Stimulated activated CD8-positive, alpha-beta memory T cell treated with anti-CD3 and anti-CD28 coated beads, Interleukin-12 subunit alpha, Interleukin-12 subunit beta, amount 100 ng/mL, for 1 hour (primary cell): ENCODE measurements at regions not wholly inside any gene's neighbourhood (a gene's known extent, or its start where the extent isn't known, plus 50 kb on each side); places are given as distances from the start of the nearest gene placed in this dataset.
"Not testable (repeated sequence)": the region's sequence is repeated elsewhere in the genome, so short reads cannot be mapped to it uniquely, and the experiment has no call there.

Experiments used
- DNase-seq: peaks from one replicate; pipeline ENCODE4 v3.0.0-alpha.2; 2020; ENCODE audit warnings: low read depth

DNA sequence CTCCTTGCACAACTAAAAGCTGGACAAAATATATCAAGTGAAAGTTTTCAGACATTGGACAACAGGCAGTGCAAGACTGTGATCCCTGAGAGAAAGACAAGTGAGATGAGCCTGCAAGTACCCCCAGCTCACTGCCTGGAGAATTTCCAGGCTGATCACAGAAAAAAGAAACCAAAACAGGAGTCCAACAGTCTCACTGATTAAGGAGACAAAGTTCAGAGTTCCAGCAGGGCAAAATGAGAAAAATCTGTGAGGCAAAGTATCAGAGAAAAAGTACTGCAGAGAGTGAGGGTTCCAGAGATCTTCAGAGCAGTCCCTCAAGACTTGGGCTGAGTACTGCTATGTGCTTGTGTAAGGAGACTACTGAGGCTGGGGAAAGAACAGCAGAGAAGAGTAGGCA lies 56.0 kb upstream of the PRSS3 start:
- DNase-seq = no peak

- no peak for DNase-seq
Measured at GRCh38 chr9:33740075-33740474, 55.3 kb upstream of the PRSS3 start.

- not testable (repeated sequence) for DNase-seq
Measured at GRCh38 chr9:33740958-33741357, 54.4 kb upstream of the PRSS3 start.

DNA sequence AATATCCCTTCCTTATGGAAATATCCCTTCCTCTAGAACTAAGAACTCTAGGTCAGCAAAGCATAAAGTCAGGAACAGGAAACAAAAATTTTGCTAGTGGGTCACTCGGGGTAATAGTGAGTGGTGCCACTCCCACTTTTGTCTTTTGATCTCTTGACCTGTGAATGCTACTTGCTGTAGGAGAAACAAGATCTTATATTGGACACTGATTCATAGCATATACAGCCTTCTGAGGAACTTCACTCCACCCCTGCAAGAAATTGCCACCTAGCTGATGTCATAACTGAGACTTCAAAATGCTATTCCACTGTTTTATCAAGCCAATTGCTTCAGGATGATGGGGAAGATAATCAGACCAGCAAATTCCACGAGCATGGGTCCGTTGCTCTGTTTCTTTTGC lies 53.3 kb upstream of the PRSS3 start:
- DNase-seq = no peak

DNA sequence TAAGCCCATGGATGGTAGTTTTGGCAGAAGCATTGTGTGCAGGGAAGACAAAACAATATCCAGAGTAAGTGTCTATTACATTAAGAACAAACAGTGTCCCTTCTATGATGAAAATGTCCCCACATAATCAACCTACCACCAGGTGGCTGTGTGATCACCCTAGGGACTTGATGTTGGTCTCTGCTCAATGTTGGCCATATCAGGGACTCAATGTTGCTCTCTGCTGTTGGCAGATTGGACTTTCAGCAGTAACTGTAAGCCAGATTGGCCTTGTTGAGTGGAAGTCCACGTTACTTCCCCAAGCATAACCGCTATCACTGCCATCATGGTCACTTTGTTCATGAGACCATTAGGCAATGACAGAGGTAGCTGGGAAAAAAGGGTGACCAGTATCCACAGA lies 52.8 kb upstream of the PRSS3 start:
- DNase-seq = no peak
